Left cardiac atrium (tissue), 4 donors: ENCODE measurements at regions not wholly inside any gene's neighbourhood (a gene's known extent, or its start where the extent isn't known, plus 50 kb on each side); places are given as distances from the start of the nearest gene placed in this dataset.

Source experiments
- ATAC-seq, 2 donors: fragments of 200-7000 bp; cut with Tn5 transposase; one replicate each; pipeline ENCODE4 v1.9.1; 2020; ENCODE audit warnings: mild to moderate bottlenecking in 2 of 2, moderate library complexity in 2 of 2
- DNase-seq: peaks from one replicate; pipeline ENCODE4 v3.0.0-alpha.2; 2020
- intact Hi-C, 2 donors: fragments of 100-400 bp; cut with DNase I; formaldehyde crosslinking; loops; one replicate each; pipeline versions ENCODE4 v1.14.1 to v1.15.1; 2022 to 2023
- donor health status: DM: no; HTN: yes; CAD: no.
- donor health status: DM: no; HTN: yes; CAD: no; lungs with severe emphysema.
- donor health status: DM: yes; HTN: yes; CAD: no.
- donor health status: Dilated cardiomyopathy.

DNA sequence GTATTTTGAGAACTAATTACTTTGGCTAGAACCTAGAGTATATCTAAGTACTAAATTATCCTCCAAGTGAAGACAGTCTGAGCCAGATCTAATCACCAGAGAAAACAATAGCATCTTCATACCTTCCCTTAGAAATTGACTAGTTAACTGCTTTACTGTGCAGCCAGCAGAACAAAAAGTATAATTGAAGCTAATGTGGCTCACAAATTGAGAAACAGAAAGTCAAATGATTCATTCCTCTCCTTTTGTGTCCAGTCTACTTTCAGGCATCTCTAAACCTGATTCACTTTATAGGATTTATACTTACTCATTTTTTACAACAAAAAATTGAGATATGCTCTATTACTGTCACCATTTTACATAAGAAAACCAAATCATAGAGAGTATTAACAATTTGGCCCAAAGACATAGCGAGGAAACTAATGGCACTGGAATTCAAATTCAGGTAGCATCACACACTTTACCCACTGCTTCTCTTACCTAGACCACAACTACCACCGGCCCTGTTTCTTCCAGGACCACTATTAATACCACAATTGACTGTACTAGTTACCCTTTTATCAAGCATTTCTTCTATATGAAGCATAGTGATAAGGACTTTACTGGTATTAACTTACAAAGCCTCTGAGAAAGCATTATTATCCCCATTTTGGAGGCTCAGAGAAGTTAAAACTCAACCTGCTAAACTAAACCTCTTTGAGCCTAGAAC, 1402.6 kb upstream of the TENM4 start:
- DNase-seq, result no peak
- ATAC-seq, result no peak
- intact Hi-C loops, result no loop called here

DNA sequence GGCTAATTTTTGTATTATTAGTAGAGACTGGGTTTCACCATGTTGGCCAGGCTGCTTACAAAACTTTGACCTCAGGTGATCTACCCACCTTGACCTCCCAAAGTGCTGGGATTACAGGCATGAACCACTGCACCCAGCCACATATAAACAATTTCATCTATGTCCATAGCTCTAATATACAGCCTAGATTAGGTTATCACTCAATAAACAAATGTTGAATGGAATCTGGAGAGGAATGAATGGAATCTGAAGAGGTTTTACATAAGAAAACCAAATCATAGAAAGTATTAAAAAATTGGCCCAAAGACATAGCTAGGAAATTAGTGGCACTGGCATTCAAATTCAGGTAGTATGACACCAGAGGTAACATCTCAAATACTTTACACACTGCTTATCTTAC, 1401.4 kb upstream of the TENM4 start:
- DNase-seq (no peak), ATAC-seq (no peak)
- intact Hi-C loops, result no loop called here

DNA sequence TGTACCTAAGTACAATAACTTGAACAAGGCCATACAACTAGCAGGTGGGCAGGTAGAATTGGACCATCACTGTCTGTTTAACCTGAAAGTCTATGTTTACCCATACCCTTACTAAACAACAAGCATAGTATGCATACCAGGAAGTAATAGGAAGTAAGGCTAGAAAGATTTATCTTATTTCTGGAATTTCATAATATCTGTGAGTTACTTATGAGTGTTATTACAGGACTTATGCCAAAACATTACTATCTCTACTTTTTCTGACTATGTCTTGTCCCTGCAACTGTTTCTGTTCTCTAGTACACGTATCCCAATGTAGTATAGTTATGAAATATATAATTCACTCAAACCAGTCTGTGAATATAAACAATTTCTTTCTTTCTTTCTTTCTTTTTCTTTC, 1400.8 kb upstream of the TENM4 start:
- peak in 1 of 2 donors; percentile 58 for ATAC-seq
- intact Hi-C loops, result no loop called here
- DNase-seq, result no peak

DNA sequence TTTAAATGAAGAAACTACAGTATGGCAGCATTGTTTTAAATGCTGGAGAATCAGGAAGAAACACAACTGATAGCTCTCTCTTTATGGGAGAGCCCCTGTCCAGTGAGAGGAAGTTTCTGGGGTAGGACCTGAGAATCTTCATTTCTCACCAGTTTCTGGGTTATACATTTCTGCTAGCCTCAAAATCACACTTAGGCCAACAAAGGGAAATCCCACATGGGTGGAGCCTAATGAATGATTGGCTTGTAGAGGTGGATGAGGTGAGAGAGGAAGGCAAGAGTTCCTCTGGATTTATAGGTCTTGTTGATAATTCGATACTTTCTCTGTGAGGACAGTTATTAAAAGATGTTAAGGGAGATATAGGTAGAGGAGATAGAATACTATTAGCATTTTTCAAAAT, 1397.3 kb upstream of the TENM4 start:
- intact Hi-C loops, result no loop called here
- ATAC-seq, result no peak
- no peak for DNase-seq

DNA sequence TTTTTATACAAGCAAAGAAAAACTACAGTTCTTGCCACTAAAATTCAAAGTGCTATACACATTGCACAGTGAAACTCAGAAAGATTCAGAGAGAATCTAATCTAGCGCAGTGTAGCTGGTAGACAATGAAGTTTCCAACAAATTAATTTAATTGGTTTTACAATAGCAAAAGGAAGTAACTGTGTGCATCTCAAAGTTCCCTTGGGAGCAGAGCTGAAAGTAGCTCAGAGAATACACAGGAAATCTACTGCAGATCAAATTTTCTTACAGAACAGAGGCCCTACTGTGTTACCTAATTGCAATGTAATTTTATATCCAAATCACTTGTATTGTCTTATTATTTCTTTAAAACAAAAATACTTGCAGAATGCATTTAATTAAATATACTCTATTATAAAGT, 1396.2 kb upstream of the TENM4 start:
- DNase-seq (no peak), ATAC-seq (no peak)
- intact Hi-C loops, result no loop called here

DNA sequence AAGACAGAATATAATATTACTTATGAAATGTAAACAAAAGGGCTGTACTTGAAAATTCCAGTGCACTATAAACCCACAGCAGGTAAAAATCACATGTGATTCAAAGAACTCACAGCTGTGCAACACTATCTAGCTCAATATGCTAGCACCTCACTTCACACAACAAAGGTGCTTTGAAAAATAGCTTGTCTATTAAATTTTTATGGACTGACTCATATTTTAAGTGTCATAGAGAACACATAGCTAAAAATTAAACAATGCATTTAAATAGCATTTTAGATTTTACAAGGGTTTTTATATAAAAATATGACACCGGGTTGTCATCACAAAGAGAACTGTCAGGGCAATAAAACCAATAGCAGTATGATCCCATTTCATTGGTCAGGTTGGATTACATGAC, 1390.5 kb upstream of the TENM4 start:
- intact Hi-C loops, result no loop called here
- ATAC-seq (no peak), DNase-seq (no peak)

DNA sequence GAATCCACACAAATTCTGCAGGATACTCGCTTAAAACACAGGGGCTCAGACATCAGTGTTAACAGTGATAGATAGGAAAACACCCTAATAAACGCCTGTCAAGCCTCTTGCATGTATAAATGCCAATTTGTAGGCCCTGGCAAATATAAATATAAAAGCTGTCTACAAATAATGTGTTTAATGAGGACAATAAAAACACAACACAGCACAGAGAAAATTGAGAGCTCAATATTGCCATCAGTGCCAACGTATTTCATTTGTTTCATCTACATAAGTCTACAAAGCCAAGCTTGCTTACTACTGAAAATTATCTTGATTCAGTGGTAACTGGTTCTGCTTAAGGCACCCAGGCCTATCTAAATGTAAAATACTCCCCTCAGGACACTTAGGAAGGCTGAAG, 1387.0 kb upstream of the TENM4 start:
- no peak for ATAC-seq
- intact Hi-C loops, result no loop called here
- no peak for DNase-seq

DNA sequence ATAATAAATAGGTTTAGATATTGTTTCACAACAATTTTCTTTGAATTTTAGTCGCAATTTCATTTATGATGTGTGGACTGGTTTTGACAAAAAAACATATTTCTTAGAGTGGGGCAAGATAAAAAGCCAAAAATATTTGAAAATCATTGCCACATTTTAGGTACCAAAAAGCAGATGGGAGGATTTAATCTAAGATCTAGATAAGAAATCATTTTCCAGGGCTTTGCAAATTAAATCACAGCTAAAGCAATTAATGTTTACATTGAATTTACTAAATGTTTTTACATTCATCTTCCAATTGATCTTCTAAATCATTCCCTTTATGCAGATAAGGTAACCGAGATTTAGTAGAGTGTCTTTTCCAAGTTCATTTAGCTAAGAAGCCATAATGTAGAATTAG, 1386.0 kb upstream of the TENM4 start:
- DNase-seq (no peak), ATAC-seq (no peak)
- intact Hi-C loops, result no loop called here

DNA sequence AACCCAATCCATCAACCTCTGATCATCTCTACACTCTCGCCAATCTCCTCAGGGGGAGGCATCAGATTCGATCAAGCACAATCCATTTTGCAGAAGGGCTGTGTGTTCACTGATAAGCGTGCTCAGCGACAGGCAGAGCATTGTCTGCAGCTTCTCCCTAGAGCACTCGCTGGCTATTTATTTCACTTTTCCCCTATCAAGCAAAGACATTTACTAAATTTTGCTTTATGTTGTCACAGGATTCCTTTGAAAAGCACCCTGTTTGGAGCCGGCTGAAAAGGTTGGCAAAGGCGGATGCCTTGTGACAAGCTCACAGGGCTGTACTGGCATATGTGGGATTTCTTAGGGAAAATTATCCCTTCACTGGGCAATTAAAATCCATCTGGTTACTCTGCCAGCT, 1381.5 kb upstream of the TENM4 start:
- intact Hi-C loops, result no loop called here
- DNase-seq (no peak), ATAC-seq (no peak)

DNA sequence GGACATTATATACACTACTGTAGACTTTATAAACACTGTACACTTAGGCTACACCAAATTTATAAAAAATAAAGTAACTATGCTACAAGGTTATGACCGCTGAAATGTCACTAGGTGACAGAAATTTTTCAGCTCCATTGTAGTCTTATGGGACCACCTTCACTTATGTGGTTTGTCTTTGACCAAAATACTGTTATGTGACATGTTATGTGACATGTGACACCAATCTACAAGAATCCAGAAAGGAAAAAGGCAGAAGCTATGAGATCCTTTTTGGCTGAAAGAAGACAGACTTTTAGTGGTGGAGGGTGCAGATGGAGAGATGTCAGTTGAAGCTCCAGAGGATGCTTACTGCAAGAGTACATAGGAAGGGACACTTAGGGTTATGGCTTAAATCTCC, 1378.4 kb upstream of the TENM4 start:
- intact Hi-C loops, result no loop called here
- no peak for DNase-seq
- ATAC-seq, result no peak

DNA sequence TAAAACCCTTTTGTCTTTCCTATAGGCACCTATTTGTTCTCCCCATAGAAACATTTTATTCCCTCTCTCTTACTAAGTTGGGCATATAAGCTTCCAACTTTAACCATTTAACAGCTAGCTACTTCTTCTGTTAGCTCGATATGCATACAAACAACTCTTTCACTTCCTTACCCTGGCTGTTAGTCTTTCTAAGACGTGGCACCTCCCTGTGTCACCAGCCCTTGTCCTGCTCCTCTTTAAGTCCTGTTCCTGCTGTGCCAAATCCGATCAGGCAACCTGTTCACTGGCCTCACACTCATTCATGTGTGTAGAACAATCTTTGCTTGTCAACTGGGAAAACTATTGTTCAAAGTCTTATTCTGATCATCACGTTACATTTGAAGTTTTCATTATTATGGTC, 1376.1 kb upstream of the TENM4 start:
- DNase-seq, result no peak
- no peak for ATAC-seq
- intact Hi-C loops, result no loop called here

DNA sequence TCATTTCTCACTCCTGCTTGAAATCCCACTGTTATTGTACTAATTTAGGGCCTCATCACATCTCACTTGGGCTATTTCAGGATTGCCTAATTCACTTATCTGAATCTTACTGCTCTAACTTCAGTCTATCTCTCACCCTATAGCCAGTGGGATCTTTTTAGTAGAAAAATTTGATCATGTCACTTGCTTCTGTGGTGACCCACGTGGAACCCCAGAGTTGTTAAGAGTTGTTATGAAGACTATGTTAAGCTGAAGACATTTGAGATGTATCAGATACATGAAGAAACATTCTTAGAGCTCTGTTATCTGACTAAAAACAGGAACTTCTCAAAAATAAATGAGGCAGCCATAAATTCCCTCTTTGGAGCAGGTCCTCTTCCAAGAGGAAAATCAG, 1375.6 kb upstream of the TENM4 start:
- intact Hi-C loops, result no loop called here
- ATAC-seq, result no peak
- DNase-seq, result no peak

DNA sequence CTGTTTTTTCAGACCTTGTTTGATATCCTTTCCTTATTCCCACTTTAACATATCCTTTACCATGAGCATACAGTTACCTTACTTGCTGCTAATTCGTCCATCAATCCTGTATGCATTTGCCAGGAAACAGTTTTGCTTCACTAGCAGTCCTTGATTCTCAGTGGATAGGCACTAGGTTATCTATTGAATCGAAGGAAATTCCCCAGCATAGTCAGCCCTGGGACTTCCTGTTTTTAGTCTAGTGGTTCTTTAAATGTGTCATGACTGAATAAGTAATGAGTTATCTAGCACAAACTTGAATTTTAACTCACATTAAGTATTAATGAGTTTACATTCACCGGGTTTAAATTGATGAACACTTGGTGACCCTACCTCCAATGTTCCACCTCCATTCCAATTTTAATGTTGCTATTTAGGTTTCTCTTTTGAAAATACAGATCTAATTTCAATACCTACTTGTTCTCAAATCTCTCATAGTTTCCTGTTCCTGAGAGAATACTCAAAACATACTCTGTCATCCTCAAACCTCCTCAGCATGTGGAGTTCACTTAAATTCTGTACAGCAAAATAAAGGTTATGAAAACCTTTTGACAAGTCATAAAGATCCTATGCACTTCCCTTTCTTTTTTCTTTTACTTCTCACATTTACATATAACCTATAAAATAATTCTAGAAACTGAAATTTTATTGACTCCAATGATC, 1375.1 kb upstream of the TENM4 start:
- intact Hi-C loops, result no loop called here
- ATAC-seq (no peak), DNase-seq (no peak)

DNA sequence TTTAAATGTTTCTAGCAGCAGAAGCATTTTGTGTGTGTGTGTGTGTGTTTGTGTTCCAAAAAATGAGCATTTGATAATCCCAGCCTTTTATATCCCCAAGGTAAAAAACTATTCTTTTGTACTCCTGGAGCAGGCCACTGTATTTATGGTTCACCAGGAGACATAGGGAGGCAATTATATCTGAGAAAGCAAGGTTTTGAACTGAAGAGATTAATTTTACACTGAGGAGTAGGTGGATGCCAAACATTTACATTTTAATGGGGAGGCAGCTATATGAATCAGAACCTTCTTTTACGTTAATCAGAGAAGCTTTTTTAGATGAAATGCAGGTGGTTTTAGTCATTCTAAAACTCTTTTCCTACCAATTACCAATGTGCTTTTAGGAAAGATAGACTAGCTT, 1374.0 kb upstream of the TENM4 start:
- no peak for ATAC-seq
- intact Hi-C loops, result no loop called here
- no peak for DNase-seq

DNA sequence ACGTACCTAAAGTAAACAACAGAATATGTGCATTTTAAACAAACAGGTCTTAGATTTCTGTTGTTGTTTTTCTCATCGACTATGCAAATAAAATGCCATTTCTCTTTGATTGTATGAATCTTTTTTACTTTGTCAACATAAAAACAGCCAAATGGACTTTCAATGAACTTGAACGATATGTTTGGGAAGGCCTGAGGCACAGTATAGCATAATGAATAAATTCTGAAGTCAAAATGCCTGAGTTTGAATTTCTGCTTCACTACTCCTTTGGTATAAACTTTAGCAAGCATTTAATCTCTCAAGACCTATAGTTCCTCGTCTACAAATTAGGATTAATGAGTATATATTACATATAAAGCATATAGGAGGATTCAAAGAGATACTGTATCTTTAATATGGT, 1369.9 kb upstream of the TENM4 start:
- DNase-seq (no peak), ATAC-seq (no peak)
- intact Hi-C loops, result no loop called here

DNA sequence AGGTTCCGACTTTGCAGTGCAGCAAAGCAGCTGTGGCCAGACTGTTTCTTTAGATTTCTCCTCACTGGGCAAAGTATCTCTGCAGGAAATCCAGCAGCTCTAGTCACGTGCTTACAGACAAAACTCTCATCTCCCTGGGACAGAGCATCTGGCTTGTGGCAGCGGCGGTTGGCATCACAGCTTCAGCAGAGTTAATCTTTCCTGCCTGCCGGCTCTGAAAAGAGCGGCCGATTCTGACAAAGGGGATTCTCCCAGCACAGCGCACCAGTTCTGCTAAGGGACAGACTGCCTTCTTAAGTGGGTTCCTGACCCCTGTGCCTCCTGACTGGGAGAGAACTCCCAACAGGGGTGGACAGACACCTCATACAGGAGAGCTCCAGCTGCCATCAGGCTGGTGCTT, 1357.3 kb upstream of the TENM4 start:
- ATAC-seq (no peak), DNase-seq (no peak)
- intact Hi-C loops, result no loop called here

DNA sequence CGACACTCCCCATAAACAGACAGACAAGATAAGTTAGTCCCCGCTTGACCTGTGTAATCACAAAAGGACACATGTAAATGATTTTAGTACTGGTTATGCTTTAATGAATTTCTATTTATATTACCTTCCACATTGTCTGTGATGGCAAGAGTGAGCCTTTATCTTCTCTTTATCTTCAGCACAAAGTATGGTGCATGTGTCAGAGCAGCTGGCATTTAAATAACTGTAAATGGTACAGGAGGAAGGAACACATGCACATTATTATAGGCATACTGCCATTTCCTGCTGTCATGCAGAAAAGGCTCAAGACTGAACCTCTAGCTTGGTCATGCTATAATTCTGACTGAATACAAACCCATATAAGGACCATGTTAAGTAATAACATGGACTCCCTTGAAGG, 1342.7 kb upstream of the TENM4 start:
- intact Hi-C loops, result no loop called here
- ATAC-seq (no peak), DNase-seq (no peak)

DNA sequence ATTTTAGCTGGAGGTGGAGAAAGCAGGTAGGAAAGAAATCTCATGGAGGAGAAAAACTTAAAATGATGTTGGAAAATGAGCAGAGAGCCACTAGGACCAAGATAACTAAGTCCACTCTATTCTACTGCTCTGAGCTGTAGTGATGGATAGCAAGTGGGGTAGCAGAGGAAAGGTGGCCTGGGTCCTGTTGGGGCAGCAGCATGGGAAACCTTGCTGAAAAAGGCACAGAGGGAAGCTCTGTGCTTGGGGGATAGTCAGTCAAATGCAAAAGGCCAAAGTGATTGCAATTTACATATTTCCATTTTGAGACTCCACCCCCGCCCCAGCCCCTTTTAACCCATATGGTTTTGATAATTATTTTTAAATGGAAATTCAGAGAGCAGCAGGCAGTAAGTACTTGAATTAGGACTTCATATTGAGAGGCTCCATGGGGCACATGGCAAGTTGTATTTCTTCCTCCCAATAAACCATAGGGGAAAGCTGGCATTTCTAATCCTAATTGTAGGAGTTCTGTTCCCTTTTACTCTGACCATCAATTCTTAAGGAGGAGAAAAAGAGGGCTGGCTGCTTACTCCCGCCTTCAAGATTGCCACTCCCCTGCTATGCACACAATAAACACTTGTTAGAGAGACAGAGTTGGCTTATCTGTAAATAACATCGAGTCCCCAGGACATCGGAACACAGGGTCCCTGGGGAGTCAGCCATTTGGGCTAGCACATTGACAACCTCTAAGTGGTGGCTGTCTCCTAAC, 1341.5 kb upstream of the TENM4 start:
- ATAC-seq (no peak), DNase-seq (no peak)
- intact Hi-C loops, result no loop called here

DNA sequence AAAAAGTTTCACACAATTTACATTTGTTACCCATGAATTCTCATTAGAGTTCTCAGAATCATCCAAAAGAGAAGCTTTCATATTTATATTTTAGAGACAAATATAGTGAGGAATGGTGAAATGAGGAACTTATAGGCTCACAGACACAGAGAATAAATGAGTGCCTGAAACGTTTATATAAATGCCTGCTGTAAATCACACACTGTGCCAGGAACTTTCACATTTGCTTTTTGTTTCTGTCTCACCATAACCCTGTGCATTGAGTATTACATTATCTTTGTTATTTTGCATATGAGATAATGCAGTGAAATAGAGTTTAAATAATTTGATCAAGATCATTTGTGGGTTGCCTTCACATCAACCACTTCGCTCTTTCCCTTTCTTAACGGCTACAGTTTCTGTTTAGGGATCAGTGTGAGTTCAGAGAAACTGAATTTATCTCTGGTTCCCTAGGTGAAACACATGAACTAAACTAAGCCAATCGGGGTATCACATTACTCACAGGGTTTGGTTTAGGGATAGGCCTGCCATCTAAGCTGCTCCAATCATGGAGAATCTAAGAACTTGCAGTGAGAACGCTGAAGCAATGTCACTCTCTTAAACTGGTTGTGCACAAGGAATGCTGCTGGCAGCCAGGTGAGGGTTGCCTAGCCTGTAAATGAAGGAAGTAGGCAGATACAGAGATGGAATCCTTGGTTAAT, 1339.2 kb upstream of the TENM4 start:
- no peak for ATAC-seq
- intact Hi-C loops, result no loop called here
- no peak for DNase-seq

DNA sequence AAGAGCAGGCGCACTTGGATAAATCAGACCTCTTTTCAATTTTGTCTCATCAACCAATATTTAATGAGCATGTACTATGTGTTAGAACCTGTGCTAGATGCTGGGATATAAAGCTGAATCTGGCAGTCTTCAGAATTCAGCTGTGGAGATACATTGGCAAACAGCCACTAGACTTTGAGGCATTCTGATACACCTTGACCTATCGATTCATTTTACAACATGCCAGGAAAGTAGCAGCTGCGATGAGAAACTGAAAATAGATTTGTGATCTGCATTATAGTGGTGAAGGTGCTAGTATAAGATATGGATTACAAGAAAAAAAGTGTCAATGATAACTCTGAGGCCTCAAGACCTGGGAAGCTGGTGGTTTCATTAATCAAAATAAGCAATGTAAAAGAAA, 1338.1 kb upstream of the TENM4 start:
- no peak for ATAC-seq

More for the DNA sequence above, 1338.1 kb upstream of the TENM4 start:
- intact Hi-C loops, result no loop called here
- no peak for DNase-seq
